Immature natural killer cell (primary cell): ENCODE measurements at regions not wholly inside any gene's neighbourhood (a gene's known extent, or its start where the extent isn't known, plus 50 kb on each side); places are given as distances from the start of the nearest gene placed in this dataset.
"Not testable (repeated sequence)": the region's sequence is repeated elsewhere in the genome, so short reads cannot be mapped to it uniquely, and the experiment has no call there.

Experiments used
- DNase-seq, 3 donors: peaks; one replicate each; pipeline ENCODE4 v3.0.0; 2022; ENCODE audit warnings: mixed read lengths in 1 of 3
- H3K27ac Mint-ChIP-seq, 6 donors: one replicate each; pipeline ENCODE4 v1.8.0; 2020; ENCODE audit warnings: mixed read lengths in 6 of 6, mild to moderate bottlenecking in 5 of 6, inconsistent platforms in 4 of 6, moderate library complexity in 3 of 6
- H3K27me3 Mint-ChIP-seq, 3 donors: one replicate each; pipeline ENCODE4 v1.8.0; 2020 to 2021; ENCODE audit warnings: low read depth in 3 of 3, mild to moderate bottlenecking in 3 of 3, mixed read lengths in 3 of 3, moderate library complexity in 3 of 3, inconsistent platforms in 1 of 3
- H3K36me3 Mint-ChIP-seq, 3 donors: one replicate each; pipeline ENCODE4 v1.8.0; 2020; ENCODE audit warnings: mixed read lengths in 3 of 3, inconsistent platforms in 2 of 3, mild to moderate bottlenecking in 2 of 3
- H3K4me1 Mint-ChIP-seq, 2 donors: one replicate each; pipeline ENCODE4 v1.8.0; 2020; ENCODE audit warnings: inconsistent platforms in 2 of 2, mild to moderate bottlenecking in 2 of 2, mixed read lengths in 2 of 2, moderate library complexity in 1 of 2
- H3K4me3 Mint-ChIP-seq, 5 donors: one replicate each; pipeline ENCODE4 v1.8.0; 2020; ENCODE audit warnings: mild to moderate bottlenecking in 5 of 5, mixed read lengths in 5 of 5, inconsistent platforms in 3 of 5, moderate library complexity in 3 of 5
- H3K9me3 Mint-ChIP-seq, 6 donors: one replicate each; pipeline ENCODE4 v1.8.0; 2020; ENCODE audit warnings: mild to moderate bottlenecking in 6 of 6, mixed read lengths in 6 of 6, inconsistent platforms in 4 of 6, moderate library complexity in 3 of 6

DNA sequence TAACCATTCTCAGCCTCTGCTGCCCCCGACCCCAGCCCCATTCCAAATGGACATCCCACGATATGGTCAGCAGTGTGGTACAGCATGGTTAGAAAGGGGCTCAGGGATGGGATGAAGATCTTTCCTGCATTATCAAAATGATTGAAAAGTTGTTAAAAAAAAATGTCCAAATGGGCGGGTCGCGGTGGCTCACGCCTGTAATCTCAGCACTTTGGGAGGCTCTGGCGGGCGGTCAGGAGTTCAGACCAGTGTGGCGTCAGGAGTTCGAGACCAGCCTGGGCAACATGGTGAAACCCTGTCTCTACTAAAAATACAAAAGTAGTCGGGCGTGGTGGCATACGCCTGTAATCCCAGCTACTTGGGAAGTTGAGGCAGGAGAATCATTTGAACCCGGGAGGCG lies 54.3 kb upstream of the ZNF254 start:
- Mint-ChIP-seq H3K4me3 (peak overlapping the region; percentile 100), H3K27ac (peak overlapping the region; percentile 96 to 99 (median 98)), H3K27me3 (peaks cover 0 to 2% (median 0%) of the 10 kb centered on the region in 3 donors), H3K4me1 (peaks cover 36 to 49% of the 10 kb centered on the region in 2 donors), H3K9me3 (no peaks in the 10 kb centered on the region), H3K36me3 (peaks cover 0 to 12% (median 0%) of the 10 kb centered on the region in 3 donors)
- no peak for DNase-seq

DNA sequence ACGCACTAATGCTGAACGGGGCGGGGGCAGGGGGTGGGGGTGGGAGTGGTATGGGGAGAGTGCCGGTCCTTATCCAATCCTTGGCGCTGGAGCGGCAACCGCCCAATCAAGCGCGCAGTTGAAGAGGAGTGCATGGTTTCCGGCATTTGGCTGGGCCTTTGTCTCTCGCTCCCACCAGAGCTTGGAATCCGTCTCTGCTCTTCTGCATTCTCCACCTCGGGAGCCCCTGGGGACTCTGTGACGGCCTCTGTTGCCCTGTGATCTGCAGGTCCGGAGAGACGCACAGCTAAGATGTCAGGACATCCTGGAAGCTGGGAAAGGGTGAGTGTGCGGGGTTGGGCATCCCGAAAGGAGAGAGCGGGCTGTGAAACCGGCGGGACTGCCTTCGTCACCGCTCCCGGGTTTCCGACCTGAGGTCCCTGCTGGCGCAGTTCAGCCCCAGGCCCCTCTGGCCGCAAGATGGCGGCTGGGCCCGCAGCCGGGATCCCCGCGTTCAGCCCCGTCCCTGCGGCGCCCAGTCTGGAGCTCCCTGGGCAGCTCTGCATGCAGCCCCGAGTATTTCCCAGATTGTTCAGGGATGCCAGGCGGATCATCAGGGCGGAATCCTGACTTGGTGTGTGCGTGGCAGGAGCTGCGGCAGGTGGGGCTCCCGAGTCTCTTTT lies 53.6 kb upstream of the ZNF254 start:
- Mint-ChIP-seq H3K4me3 (peak overlapping the region; percentile 100), H3K27ac (peak overlapping the region; percentile 96 to 99 (median 98)), H3K27me3 (peaks cover 0 to 2% (median 0%) of the 10 kb centered on the region in 3 donors), H3K4me1 (peaks cover 36 to 49% of the 10 kb centered on the region in 2 donors), H3K9me3 (no peaks in the 10 kb centered on the region), H3K36me3 (peaks cover 0 to 12% (median 0%) of the 10 kb centered on the region in 3 donors)
- peak; percentile 77 to 83 (median 82) for DNase-seq

DNA sequence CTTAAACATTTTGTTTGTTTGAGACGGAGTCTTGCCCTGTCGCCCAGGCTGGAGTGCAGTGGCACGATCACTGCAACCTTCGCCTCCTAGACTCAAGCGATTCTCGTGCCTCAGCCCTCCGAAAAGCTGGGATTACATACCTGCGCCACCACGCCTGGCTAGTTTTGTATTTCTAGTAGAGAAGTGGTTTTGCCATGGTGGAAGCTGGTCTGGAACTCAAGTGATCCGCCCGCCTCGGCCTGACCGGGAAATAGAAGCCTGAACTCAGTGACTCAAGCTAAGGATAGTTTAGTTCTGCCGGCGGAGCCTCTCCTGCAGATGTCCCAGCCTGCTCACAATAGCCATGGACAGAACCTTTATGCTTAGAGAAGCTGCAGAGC lies 53.0 kb upstream of the ZNF254 start:
- Mint-ChIP-seq H3K9me3 (no peaks in the 10 kb centered on the region), H3K27me3 (peaks cover 0 to 2% (median 0%) of the 10 kb centered on the region in 3 donors), H3K27ac (peak overlapping the region; percentile 96 to 99 (median 98)), H3K4me1 (peaks cover 36 to 53% of the 10 kb centered on the region in 2 donors), H3K4me3 (peak overlapping the region; percentile 100), H3K36me3 (peaks cover 3 to 16% (median 4%) of the 10 kb centered on the region in 3 donors)
- DNase-seq, result peak in 1 of 3 donors; percentile 32

DNA sequence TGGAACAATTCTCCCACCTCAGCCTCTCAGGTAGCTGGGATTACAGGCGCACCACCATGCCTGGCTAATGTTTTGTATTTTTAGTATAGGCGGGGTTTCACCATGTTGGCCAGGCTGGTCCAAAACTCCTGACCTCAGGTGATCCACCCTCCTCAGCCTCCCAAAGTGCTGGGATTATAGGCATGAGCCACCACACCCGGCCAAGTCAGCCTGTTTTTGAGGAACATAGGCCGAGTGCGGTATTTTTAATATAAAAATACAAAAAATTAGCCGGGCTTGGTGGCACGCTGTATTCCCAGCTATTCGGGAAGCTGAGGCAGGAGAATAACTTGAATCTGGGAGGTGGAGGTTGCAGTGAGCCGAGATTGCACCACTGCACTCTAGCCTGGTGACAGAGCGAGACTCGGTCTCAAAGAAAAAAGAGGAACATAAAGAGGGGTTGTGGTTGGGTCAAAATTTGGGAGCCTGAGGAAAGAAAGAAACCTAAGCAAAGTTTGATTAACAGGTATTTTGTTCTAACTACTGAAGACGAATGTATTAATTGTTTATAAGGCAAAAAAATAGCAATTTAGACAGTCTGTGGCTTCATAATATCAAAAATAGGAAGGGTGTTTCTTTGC lies 51.6 kb upstream of the ZNF254 start:
- DNase-seq, H3K27me3 Mint-ChIP-seq, H3K9me3 Mint-ChIP-seq: not testable (repeated sequence)
- peak overlapping the region; percentile 70 to 100 (median 100) for H3K4me3 Mint-ChIP-seq
- H3K27ac Mint-ChIP-seq, result peak overlapping the region in 4 of 6 donors; percentile 51 to 71 (median 64)
- H3K36me3 Mint-ChIP-seq, result peaks cover 3 to 16% (median 5%) of the 10 kb centered on the region in 3 donors
- peaks cover 43 to 67% of the 10 kb centered on the region in 2 donors for H3K4me1 Mint-ChIP-seq
